HEK293 (cell line): ENCODE measurements at regions not wholly inside any gene's neighbourhood (a gene's known extent, or its start where the extent isn't known, plus 50 kb on each side); places are given as distances from the start of the nearest gene placed in this dataset.

Source experiments
- HOXC10 ChIP-seq: sonication (generic); formaldehyde crosslinking; IDR thresholded peaks from 2 replicates; pipeline ENCODE4 v1.8.1; 2023; ENCODE audit warnings: mild to moderate bottlenecking, missing genetic modification reagents
- HOXD13 ChIP-seq: sonication (generic); formaldehyde crosslinking; IDR thresholded peaks from 2 replicates; pipeline ENCODE4 v1.8.0; 2022; ENCODE audit warnings: missing genetic modification reagents, borderline replicate concordance
- ZFP3 ChIP-seq: fragments of 450-650 bp; formaldehyde crosslinking; IDR thresholded peaks from 2 replicates; pipeline ENCODE4 v1.5.1; 2016; ENCODE audit warnings: low read depth, missing biosample characterization, missing genetic modification characterization
- ZNF146 ChIP-seq: fragments of 450-650 bp; formaldehyde crosslinking; IDR thresholded peaks from 2 replicates; pipeline ENCODE4 v1.5.1; 2016; ENCODE audit warnings: missing biosample characterization, missing genetic modification characterization
- ZNF266 ChIP-seq: fragments of 450-650 bp; formaldehyde crosslinking; IDR thresholded peaks from 2 replicates; pipeline ENCODE4 v1.5.1; 2016; ENCODE audit warnings: missing biosample characterization, missing genetic modification characterization, low read depth
- ZNF473 ChIP-seq: fragments of 450-650 bp; formaldehyde crosslinking; IDR thresholded peaks from 2 replicates; pipeline ENCODE4 v1.5.1; 2017; ENCODE audit warnings: missing biosample characterization, missing genetic modification characterization
- ZNF510 ChIP-seq: fragments of 450-650 bp; formaldehyde crosslinking; IDR thresholded peaks from 2 replicates; pipeline ENCODE4 v1.5.1; 2018; ENCODE audit warnings: mild to moderate bottlenecking, missing genetic modification characterization, missing biosample characterization; ENCODE audit not compliant: insufficient replicate concordance
- ZNF707 ChIP-seq: fragments of 450-650 bp; formaldehyde crosslinking; IDR thresholded peaks from 2 replicates; pipeline ENCODE4 v1.5.1; 2016; ENCODE audit warnings: missing biosample characterization, missing genetic modification characterization
- TF ChIP-seq, protein P1 (sequence below): fragments of 450-650 bp; formaldehyde crosslinking; IDR thresholded peaks from 2 replicates; pipeline ENCODE4 v1.5.1; 2016; ENCODE audit warnings: missing biosample characterization, missing genetic modification characterization
- TF ChIP-seq, protein P2 (sequence below): fragments of 450-650 bp; formaldehyde crosslinking; IDR thresholded peaks from 2 replicates; pipeline ENCODE4 v1.5.1; 2016; ENCODE audit warnings: missing biosample characterization, missing genetic modification characterization
- TF ChIP-seq, protein P3 (sequence below): fragments of 450-650 bp; formaldehyde crosslinking; IDR thresholded peaks from 2 replicates; pipeline ENCODE4 v1.5.1; 2017; ENCODE audit warnings: missing biosample characterization, mild to moderate bottlenecking, missing genetic modification characterization, moderate library complexity
- TF ChIP-seq, protein P4 (sequence below): fragments of 450-650 bp; formaldehyde crosslinking; IDR thresholded peaks from 2 replicates; pipeline ENCODE4 v1.5.1; 2016; ENCODE audit warnings: missing biosample characterization, missing genetic modification characterization, low read depth
- TF ChIP-seq, protein P5 (sequence below): fragments of 450-650 bp; formaldehyde crosslinking; IDR thresholded peaks from 2 replicates; pipeline ENCODE4 v1.5.1; 2016; ENCODE audit warnings: missing biosample characterization, missing genetic modification characterization
- TF ChIP-seq, protein P6 (sequence below): fragments of 450-650 bp; formaldehyde crosslinking; IDR thresholded peaks from 2 replicates; pipeline ENCODE4 v1.5.1; 2016; ENCODE audit warnings: missing biosample characterization, missing genetic modification characterization

DNA sequence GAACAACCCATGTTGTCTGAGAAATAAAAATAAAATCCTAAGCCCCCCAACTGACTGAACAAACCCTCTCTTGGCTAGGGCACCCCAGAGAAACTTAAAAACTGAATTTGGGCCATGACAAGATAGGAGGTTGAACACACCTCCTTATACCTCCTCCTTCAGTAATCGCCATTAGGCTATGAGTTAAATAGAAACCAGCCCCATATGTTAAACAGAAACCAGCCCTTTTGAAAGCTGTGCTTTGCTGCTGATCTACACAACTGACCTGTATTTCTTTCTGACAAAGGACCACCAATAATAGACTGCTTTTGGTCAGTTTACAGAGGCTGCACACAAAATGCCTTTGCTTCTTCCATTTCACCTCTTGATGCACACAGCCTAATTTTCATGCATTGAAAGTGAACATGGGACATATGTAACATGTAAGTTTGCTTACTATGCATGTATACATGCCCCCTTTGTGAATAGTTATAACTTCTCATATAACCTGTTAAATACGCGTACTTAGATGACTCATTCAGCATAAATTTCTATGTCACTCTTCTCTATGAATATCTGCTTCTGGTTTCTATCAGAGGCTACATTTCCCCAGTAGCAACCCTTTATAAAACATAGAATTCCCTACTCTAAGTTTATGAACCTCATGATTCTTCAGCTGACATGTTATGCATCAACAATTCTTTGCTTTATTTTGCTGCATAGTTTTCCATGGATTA lies 462.9 kb downstream of the COL12A1 start:
- TF ChIP-seq, protein P1, sequence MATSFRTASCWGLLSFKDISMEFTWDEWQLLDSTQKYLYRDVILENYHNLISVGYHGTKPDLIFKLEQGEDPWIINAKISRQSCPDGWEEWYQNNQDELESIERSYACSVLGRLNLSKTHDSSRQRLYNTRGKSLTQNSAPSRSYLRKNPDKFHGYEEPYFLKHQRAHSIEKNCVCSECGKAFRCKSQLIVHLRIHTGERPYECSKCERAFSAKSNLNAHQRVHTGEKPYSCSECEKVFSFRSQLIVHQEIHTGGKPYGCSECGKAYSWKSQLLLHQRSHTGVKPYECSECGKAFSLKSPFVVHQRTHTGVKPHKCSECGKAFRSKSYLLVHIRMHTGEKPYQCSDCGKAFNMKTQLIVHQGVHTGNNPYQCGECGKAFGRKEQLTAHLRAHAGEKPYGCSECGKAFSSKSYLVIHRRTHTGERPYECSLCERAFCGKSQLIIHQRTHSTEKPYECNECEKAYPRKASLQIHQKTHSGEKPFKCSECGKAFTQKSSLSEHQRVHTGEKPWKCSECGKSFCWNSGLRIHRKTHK = no peak
- TF ChIP-seq HOXC10 (CRISPR knock-in tag) (no peak), ZNF266 (tag by site-specific recombination) (no peak), ZNF146 (tag by site-specific recombination) (no peak), ZNF473 (no peak), ZFP3 (tag by site-specific recombination) (no peak), ZNF707 (tag by site-specific recombination) (no peak), ZNF510 (tag by site-specific recombination) (no peak), HOXD13 (CRISPR knock-in tag) (no peak)
- TF ChIP-seq, protein P2, sequence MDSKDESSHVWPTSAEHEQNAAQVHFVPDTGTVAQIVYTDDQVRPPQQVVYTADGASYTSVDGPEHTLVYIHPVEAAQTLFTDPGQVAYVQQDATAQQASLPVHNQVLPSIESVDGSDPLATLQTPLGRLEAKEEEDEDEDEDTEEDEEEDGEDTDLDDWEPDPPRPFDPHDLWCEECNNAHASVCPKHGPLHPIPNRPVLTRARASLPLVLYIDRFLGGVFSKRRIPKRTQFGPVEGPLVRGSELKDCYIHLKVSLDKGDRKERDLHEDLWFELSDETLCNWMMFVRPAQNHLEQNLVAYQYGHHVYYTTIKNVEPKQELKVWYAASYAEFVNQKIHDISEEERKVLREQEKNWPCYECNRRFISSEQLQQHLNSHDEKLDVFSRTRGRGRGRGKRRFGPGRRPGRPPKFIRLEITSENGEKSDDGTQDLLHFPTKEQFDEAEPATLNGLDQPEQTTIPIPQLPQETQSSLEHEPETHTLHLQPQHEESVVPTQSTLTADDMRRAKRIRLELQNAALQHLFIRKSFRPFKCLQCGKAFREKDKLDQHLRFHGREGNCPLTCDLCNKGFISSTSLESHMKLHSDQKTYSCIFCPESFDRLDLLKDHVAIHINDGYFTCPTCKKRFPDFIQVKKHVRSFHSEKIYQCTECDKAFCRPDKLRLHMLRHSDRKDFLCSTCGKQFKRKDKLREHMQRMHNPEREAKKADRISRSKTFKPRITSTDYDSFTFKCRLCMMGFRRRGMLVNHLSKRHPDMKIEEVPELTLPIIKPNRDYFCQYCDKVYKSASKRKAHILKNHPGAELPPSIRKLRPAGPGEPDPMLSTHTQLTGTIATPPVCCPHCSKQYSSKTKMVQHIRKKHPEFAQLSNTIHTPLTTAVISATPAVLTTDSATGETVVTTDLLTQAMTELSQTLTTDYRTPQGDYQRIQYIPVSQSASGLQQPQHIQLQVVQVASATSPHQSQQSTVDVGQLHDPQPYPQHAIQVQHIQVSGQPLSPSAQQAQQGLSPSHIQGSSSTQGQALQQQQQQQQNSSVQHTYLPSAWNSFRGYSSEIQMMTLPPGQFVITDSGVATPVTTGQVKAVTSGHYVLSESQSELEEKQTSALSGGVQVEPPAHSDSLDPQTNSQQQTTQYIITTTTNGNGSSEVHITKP (tag by site-specific recombination) = no peak
- TF ChIP-seq, protein P3, sequence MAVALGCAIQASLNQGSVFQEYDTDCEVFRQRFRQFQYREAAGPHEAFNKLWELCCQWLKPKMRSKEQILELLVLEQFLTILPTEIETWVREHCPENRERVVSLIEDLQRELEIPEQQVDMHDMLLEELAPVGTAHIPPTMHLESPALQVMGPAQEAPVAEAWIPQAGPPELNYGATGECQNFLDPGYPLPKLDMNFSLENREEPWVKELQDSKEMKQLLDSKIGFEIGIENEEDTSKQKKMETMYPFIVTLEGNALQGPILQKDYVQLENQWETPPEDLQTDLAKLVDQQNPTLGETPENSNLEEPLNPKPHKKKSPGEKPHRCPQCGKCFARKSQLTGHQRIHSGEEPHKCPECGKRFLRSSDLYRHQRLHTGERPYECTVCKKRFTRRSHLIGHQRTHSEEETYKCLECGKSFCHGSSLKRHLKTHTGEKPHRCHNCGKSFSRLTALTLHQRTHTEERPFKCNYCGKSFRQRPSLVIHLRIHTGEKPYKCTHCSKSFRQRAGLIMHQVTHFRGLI = no peak
- TF ChIP-seq, protein P4, sequence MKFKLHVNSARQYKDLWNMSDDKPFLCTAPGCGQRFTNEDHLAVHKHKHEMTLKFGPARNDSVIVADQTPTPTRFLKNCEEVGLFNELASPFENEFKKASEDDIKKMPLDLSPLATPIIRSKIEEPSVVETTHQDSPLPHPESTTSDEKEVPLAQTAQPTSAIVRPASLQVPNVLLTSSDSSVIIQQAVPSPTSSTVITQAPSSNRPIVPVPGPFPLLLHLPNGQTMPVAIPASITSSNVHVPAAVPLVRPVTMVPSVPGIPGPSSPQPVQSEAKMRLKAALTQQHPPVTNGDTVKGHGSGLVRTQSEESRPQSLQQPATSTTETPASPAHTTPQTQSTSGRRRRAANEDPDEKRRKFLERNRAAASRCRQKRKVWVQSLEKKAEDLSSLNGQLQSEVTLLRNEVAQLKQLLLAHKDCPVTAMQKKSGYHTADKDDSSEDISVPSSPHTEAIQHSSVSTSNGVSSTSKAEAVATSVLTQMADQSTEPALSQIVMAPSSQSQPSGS (tag by site-specific recombination) = no peak
- TF ChIP-seq, protein P5, sequence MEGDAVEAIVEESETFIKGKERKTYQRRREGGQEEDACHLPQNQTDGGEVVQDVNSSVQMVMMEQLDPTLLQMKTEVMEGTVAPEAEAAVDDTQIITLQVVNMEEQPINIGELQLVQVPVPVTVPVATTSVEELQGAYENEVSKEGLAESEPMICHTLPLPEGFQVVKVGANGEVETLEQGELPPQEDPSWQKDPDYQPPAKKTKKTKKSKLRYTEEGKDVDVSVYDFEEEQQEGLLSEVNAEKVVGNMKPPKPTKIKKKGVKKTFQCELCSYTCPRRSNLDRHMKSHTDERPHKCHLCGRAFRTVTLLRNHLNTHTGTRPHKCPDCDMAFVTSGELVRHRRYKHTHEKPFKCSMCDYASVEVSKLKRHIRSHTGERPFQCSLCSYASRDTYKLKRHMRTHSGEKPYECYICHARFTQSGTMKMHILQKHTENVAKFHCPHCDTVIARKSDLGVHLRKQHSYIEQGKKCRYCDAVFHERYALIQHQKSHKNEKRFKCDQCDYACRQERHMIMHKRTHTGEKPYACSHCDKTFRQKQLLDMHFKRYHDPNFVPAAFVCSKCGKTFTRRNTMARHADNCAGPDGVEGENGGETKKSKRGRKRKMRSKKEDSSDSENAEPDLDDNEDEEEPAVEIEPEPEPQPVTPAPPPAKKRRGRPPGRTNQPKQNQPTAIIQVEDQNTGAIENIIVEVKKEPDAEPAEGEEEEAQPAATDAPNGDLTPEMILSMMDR (tag by site-specific recombination) = no peak
- TF ChIP-seq, protein P6, sequence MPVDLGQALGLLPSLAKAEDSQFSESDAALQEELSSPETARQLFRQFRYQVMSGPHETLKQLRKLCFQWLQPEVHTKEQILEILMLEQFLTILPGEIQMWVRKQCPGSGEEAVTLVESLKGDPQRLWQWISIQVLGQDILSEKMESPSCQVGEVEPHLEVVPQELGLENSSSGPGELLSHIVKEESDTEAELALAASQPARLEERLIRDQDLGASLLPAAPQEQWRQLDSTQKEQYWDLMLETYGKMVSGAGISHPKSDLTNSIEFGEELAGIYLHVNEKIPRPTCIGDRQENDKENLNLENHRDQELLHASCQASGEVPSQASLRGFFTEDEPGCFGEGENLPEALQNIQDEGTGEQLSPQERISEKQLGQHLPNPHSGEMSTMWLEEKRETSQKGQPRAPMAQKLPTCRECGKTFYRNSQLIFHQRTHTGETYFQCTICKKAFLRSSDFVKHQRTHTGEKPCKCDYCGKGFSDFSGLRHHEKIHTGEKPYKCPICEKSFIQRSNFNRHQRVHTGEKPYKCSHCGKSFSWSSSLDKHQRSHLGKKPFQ (tag by site-specific recombination) = no peak
